ENCODE measurements at regions not wholly inside any gene's neighbourhood (a gene's known extent, or its start where the extent isn't known, plus 50 kb on each side); places are given as distances from the start of the nearest gene placed in this dataset.

- TF ChIP-seq VEZF1 (CRISPR knock-in tag; IDR thresholded peaks at IDR 0.05) (0 out of 2 replicates have a peak, but pooled peaks have one; percentile 26), ZNF76 (CRISPR knock-in tag; IDR thresholded peaks at IDR 0.05; ENCODE audit: borderline replicate concordance) (0 out of 2 replicates have a peak, but pooled peaks have one; percentile 32), TEAD1 (CRISPR knock-in tag; IDR thresholded peaks at IDR 0.05) (0 out of 4 replicates have a peak, but pooled peaks of 1 of the 2 experiments have one; percentile 37), PTTG1 (tag; IDR thresholded peaks at IDR 0.05; ENCODE audit: low read depth) (peak; percentile 58; the same call in 1 of the 2 replicates), MECOM (CRISPR knock-in tag; IDR thresholded peaks at IDR 0.05) (0 out of 2 replicates have a peak, but pooled peaks have one; percentile 7), BRD4 (IDR thresholded peaks at IDR 0.05) (0 out of 2 replicates have a peak, but pooled peaks have one; percentile 42), PBX2 (CRISPR knock-in tag; IDR thresholded peaks at IDR 0.05; ENCODE audit: low read depth) (no peak), PBX2 (tag; conservative IDR thresholded peaks at IDR 0.05; ENCODE audit: low read depth) (no peak), FOXJ2 (tag; IDR thresholded peaks at IDR 0.05) (no peak), ZNF592 (IDR thresholded peaks at IDR 0.05) (peak; percentile 84), ZNF395 (CRISPR knock-in tag; IDR thresholded peaks at IDR 0.05) (peak; percentile 30; the same call in 1 of the 2 replicates), DDX20 (tag; IDR thresholded peaks at IDR 0.05; ENCODE audit: low read depth) (peak; percentile 66), PYGO2 (tag; IDR thresholded peaks at IDR 0.05) (peak; percentile 50; the same call in 1 of the 2 replicates), ZNF134 (CRISPR knock-in tag; conservative IDR thresholded peaks at IDR 0.05) (peak; percentile 53), ERF (CRISPR knock-in tag; IDR thresholded peaks at IDR 0.05) (peak; percentile 67; the same call in 1 of the 2 replicates), ZBTB17 (CRISPR knock-in tag; IDR thresholded peaks at IDR 0.05) (peak; percentile 77), DMBX1 (CRISPR knock-in tag; IDR thresholded peaks at IDR 0.05; ENCODE audit: borderline replicate concordance) (peak; percentile 95)
These were observed 111.1 kb downstream of the CDC42EP3 start (continued) for GRCh38 chr2:37560241-37560848.

All from K562 (cell line).